Right forelimb (tissue), 1 donor: ENCODE measurements at regions not wholly inside any gene's neighbourhood (a gene's known extent, or its start where the extent isn't known, plus 50 kb on each side); places are given as distances from the start of the nearest gene placed in this dataset.
"Not testable (repeated sequence)": the region's sequence is repeated elsewhere in the genome, so short reads cannot be mapped to it uniquely, and the experiment has no call there.

Experiments
- DNase-seq: peaks from one replicate; pipeline ENCODE4 v3.0.0-alpha.2; 2018

DNA sequence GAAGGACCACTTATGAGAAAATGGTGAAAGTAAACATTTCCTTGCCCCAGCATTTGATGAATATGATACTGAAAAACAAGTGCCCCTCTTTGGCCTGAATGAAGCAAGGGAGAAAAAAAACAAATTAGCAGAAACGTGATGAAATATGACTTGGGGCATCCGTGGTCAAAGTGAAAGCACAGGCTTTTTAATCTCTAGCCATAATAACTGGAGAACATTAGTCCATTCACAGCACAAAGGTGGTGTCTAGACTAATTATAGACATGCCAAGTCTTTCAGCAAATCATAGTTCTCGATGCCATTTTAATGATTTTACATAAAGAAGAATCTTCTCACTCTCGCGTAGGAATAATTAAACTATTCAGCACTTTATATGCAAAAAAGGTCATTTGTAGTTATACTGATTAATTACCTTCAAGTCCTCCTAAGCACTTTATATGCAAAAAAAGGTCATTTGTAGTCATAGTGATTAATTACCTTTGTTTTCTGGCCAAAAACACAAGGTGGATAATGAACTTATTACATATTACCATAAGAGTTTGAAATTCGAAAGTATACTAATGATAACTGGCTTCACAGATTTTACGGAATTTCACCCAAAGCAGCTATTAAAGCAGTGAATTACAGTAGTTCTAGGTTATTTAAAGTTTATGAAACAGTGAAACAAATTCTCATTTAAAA, 121.6 kb downstream of the ZNF22 start:
- not testable (repeated sequence) for DNase-seq

DNA sequence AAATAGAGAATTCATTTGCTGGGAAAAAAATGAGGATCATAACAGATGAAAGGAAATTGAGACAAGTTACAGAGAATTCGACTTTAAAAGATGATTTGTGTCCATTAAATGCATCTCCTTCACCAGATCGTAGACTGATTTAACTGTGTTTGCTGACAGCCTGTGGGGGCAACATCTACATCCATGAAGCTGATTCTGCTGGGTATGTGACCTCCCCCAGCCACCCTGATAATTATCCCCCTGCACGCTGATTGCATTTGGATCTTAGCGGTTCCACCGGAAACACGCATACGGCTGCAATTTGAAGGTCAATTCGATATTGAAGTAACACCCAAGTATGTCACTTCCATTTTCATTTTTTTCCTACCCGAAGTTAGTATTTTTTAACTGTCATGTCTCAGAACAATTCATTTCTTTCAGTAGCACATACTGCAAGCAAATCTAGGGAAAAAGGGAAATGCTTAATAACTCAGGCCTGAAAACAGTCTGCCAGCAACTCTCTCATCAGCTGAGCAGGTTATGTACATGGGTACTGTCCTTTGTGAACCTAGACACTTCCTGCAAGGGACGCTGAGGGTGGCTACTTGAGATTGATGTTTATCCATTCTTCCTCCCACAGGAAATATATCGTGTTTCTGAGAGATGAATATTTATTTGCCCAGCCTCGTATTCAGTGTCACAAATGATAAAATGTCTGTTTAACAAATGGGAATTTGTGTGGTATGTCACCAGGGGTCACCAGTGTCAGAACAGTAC, 134.9 kb downstream of the ZNF22 start:
- no peak for DNase-seq

DNA sequence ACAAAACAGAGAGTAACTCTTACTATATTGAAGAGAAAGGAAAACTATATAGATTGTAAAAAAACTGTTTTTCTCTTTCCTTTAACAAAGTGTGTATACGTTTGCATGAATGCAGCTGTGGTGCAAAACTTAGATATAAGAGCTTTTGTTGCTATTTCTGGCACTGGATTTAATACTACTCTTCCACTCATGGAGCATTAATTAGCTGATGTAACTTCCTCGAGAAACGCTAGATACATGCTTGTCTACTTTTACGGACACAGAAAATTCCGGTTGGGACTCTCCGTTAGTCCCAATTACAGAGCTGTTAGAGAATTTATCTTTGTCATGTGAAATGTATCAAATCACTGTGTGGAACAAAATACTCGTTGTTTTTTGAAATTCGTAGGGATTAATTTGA, 135.5 kb downstream of the ZNF22 start:
- DNase-seq: no peak

DNA sequence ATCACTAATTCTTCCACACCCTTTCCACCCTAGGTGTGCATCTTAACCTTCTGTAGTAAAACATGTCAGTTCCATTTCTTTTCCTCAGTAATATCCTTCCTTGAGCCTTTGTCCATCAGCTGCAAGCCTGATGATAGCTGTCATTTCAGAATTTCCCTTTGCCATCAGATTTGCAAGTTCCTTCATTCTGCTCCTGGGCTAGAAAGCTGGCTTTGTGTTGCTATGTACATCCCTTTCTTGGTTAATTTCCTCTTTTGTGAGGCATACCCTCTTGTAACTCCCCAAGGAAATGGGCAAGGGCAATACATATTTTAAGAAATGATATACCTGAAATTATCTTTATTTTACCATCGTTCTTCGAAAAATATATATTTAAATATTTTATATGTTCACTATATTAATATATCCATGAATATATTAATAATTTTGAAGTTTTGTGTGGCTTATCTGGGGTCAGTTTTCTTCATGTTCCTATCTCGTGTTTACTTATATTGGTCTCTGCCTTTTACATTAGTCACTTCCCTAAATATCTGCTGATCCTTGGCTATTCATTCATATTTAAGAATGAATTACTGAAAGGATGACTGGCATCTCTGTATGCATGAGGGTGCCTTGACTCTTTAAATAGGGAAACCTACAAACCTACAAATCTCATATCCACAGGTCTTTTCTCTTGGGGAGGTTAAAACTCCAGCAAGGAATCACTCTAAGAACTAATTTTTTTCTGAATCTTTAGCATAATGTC, 143.8 kb downstream of the ZNF22 start:
- DNase-seq: no peak

DNA sequence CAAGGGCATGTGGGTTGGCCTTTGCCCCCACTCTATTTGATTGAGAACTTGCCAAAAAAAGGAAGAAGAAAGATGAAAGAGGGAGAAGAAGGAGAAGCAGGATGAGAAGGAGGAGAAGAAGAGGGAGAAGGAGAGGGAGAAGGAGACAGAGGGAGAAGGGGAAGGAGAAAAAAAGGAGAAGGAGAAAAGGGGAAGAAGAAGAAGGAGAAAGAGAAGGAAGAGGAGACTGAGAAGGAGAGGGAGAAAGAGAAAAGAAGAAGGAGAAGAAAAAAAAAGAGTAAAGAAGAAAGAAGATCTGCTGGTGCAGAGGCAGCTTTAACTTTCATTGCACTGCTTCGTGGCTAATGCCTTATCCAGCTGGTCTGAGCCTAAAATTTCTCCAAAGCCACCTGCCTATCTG, 144.4 kb downstream of the ZNF22 start:
- not testable (repeated sequence) for DNase-seq

DNA sequence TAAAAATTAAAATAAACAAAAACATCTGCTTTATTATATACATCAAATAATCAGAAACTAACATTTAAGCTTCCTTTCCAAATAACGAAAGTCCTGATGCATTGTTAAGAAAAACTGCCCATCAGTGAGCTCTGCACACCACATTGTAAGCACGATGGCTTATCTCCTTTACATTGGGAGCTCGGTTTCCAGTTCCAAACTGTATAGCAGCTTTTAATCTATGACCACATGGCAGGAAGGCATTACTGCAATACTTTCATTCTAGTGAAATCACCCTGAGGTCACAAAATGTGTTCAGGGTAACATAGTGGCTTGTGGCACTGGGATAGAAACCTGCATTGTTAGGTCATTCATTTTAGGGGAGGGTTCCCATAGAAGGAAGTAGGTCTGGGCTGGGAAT, 146.3 kb downstream of the ZNF22 start:
- no peak for DNase-seq

DNA sequence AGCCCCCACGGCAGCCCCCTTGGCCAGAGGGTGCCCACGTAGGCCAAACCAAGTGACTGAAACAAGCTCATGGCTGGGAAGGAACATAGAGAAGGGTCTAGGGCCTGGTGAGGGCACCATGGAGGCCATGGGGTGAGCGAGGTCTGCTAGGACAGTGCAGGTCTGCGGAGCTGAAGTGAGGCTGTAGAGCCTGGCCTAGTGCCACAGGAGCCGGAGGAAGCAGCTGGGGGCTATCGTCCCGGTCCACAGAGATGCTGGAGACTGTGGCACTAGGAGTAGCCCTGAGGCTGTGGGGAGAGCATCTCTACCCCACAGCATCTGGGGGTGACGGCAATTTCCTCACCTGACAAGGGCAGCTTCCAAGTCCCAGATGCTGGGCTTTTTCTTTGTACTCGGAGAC, 150.3 kb downstream of the ZNF22 start:
- no peak for DNase-seq

DNA sequence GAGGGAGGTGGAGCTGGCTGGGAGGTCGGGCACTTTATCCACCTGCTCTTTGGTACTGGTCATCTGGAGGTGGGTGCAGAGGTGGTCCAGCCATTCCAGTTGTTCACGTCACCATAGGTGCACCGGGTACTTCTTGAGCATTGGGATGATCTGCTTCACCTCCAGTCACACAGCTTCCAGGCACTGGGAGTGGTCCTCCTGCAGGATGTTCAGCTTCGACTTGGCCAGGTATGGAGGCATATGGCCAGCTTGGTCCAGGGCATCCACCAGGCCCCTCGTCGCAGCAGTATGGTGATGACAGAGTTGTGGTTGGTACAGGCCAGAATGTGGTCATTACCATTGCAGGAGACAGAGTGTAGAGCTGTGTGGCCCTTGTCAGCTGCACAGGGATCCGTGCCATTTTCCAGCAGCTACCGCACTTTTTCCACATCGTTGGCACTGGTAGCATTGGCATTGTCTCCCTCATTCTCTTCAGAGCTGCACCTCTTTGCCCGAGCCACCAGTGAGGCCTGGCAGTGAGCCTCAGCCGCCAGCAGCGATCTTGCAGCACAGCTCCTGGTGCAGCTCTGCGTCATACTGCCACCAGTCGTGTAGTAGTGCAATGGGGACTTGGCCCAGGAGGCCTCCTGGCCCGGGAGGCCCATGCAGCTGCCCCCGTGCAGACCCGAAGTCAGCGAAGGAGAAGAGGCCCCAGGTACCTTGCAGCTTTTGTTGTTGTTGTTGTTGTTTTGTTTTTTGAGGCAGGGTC, 150.9 kb downstream of the ZNF22 start:
- no peak for DNase-seq

DNA sequence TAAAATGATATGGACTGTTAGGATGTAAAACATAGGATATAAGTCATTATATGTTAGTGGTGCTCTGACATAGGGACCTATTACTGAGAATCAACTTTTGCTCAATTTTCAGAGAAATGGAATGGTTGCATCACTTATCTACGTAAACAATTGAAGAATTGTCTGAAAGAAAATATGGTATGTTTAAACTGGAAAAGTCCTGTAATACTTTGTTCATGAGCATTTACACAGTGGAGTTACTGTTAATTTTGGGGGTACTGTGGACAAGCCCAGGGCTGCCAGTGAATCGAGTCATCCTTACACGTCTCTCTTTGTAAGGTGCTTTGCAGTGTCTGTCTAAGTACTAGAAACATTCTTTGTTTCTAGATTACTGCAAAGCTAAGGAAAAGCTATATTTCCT, 152.0 kb downstream of the ZNF22 start:
- DNase-seq: no peak

DNA sequence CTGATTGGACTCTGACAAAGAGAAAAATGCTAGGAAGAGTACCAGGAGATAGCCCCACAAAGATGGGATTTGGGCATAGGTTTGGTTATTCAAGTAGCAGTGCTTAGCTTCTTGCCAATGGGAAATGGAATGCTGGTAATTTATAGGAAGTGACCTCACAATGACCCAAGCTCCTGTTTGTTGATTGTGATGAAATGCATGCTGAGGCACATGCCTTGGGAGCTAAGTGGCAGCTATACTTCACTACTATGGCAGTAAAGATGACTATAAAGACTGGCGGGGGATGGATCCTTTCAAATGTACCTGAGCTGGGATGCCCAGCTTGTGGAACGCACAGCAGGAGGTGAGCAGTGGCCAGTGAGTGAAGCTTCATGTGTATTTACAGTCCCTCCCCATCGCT, 153.8 kb downstream of the ZNF22 start:
- DNase-seq: no peak

DNA sequence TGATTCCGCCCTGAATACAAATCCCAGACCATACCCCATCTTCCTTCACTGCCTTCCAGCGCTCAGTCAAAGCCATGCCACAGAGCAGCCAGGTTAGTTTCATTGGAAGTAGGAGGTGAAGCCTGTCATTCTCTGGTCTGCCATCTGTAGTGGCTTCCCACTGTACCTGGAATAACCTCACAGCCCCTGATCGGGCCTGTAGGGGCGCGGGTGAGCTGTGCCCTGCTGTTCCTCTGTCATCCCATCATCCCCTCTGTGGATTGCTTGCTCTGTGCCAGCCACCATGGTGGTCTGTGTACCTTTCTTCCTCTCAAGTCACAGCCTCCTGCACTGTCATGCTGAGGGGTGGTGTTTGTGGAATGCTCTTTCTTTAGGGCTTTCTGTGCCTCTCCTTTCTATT, 155.1 kb downstream of the ZNF22 start:
- no peak for DNase-seq

DNA sequence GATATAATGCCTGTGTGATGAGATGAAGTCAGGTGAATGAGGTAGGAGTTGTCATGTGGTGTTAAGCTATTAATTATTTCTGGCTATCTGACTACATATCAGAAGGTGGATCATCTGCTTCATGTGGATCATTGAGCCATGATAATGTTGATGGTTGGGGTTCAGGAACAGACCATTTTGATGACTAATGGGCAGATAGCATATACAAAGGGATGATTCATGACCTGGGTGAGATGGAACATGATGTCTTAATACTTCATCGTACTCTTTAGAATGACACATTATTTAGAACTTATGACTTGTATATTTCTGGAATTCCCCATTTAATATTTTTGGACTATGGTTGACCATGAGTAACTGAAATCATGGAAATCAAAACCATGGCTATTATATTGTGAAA, 155.1 kb downstream of the OR13A1 start:
- DNase-seq: no peak

DNA sequence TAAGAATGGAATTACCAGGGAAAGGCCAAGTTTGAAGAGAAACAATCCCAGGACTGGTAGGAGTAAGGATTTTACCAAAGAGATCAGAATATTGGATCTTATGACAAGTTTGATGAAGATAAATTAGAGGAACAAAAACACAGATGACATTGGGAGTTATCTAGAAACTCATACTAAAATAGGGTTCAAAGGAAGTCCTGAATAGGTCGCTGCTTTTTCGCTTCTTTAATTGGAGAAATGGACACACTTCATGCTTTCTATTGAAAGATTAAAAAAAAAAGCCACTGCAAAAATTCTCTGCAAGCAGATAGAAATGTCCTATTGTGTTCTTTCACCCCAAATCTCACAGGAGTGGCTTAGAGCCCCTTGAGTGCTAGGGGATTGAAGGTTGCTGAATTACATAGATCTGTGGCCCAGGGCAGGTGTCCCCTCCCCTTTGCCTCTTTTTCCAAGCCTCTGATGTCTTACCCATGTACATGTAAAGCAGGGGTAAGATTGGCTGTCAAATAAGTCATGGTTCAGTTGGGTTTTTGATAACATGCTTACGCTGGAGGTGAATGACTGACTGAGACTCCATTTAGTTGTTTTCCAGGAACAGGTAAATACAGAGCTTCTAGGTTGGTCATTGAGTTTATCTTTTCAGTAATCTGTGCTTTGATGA, 152.0 kb downstream of the OR13A1 start:
- no peak for DNase-seq

DNA sequence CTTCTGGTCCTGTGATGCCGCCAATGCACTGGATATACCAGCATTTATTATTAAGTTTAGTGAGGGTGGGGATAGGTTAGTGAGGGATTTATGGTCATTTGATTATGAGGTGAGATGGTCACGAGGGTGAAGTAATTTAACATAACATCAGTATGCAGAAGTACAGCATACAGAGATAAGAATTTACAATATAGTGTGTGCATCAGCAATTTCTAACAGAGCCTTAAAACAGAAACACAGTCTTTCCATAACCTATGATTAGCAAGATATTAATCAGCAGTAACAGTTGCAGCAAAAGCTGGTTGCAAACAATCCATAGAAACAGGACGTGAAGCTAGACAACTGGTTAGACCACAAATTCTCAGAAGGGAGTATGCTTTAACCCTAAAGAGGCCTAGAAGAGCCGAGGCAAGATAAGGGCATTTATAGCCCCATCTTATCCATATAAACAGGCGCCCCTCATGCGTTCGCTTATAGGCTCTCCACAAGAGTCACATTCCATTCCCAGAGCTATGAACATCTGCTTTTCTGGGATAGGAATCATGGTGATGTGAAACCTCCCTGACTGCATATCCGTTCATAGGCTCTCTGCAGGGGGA, 139.8 kb downstream of the OR13A1 start:
- DNase-seq: not testable (repeated sequence)

DNA sequence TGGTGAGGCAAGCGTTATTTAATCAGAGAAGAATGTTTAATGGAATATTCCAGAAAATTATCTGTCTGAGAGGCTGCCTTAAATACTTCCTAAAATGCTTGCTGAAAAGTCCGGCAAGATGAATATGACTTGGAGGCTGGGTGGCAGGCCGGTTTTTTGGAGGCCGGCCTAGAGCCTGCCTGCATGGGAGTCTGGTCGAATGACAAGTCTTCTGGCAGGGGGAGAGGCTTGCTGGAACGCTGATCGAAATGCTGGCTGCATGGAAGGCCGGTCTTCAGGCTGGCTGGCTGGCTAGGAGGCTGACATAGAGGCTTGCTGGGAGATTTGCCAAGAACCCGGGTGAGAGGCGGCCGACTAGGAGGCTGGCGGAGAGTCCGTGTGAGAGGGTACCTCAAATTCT, 135.7 kb downstream of the OR13A1 start:
- peak; percentile 44 for DNase-seq

DNA sequence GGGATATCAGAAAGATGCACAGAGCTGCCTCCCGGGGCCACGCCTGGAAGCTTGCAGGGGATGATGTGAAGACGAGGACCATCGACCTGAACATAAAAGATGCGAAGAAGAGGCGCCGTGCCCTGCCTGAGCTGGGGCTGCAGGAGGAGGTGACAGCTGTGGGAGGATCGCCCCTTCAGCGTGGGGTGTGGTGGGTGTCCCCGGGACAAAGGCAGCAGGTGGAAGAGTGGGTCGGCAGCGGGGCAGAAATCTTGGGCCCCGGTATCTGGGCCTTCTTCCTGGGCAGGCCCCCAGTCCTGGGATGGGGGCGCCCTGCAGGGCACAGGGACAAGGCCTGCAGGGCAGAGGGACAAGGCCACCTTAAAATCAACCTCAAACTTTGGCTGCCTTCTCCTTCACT, 134.9 kb downstream of the OR13A1 start:
- DNase-seq: no peak

DNA sequence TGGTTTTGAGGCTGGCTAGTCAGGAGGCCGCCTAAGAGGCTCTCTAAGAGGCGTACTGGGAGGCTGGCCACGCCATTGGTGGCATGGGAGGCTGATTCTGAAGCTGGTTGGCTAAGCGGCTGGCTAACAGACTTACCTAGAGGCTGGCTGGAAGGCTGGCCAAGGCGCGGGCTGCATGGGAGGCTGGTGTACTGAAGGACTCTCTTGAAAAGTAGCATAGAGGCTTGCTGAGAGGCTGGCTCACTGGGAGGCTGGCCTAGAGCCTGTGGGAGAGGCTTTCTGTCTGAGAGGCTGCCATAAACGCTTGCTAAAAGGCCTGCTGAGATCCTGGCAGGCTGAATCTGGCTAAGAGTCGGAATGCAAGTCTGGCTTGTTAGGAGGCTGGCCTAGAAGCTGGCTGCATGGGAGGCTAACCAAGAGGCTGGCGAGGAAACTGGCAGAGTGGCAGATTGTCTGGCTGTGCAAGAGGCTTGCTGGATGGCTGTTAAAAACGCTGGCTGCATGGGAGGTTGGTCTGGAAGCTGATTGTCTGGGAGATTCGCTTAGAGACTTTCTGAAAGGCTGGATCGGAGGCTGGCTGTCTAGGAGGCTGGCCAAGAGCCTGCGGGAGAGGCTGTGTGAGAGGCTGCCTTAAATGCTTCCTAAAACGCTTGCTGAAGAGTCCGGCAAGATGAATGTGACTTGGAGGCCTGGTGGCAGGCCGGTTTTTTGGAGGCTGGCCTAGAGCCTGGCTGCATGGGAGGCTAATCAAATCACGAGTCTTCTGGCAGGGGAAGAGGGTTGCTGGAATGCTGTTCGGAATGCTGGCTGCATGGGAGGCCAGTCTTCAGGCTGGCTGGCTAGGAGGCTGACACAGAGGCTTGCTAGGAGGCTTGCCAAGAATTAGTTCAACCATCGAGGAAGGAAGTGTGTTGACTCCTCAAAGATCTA, 134.2 kb downstream of the OR13A1 start:
- no peak for DNase-seq

DNA sequence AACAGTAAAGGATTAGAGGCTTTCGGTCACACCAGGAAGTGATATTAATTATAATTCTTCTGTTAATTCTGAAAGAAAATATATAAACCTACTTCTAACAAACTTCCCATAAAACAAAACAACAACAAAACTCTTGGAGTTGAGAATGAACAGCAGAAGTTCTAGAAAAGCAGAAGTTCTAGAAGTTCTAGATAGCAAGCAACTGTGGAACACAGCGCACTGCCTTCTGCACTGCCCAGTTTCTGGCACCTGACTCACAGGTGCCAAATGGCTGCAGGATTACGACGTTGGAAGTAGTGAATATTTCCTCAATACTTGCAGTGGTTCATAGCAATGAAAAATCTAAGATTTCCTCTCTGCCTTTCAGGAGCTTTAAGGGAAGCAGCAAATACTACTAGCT, 132.2 kb downstream of the OR13A1 start:
- DNase-seq: no peak

DNA sequence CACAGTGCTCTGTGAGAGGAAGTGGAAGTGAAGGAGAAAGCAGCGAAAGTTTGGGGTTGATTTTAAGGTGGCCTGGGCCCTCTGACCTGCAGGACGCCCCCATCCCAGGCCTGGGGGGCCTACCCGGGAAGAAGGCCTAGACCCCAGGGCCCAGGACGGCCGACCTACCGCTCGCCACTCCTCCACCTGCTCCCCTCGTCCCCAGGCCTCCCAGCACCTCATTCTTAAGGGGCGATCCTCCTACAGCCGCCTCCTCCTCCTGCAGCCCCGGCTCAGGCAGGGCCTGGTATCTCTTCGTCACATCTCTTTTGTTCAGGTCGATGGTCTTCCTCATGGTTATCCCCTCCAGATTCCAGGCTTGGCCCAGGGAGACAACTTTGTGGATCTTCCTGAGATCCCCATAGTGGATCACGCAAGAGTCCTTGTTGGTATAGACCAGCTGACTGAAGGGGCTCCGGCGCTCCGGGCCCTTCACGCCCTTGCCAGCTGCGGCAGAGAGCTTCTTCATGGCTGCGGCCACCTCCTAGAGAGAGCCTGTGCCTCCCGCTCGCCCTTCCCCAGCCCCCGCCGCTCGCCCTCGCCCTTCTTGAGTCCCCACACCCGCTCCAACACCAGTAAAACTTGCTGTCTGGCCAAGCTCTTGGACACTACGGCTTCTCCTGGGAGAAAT, 117.5 kb downstream of the OR13A1 start:
- DNase-seq: no peak

DNA sequence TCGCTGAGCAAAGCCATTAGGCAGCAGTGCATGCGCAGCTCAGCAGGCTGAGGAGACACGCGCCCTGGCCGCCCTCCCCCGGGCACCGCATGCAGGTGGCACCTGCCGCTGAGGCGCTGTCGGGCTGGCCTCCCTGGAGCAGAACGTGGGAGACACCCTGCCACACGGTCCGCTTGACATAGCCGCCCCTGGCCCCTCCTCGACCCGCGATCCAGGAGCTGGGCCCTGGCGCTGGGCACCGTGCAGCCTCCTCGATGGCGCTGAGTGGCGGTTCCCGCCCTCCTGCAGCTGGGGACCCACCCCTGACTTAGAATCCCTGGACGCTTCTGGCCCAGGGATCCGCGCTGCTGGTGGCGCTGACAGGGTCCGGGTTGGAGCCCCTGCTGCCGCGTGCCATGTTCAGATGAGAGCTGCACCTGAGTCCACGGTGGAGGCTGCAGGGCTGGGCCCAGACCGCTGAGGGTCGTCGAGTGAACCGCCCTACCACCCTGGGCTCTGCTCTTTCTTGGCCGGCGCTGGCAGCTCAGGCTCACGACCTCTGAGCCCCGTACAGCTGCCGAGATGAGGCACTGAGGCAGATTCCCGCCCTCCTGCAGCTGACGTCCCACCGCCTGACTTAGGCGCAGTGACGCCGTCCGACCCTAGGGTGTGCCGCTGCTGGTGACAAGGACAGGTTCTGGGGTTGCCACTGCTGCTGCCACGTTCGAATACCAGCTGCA, 116.8 kb downstream of the OR13A1 start:
- no peak for DNase-seq
